ENCODE measurements at regions not wholly inside any gene's neighbourhood (a gene's known extent, or its start where the extent isn't known, plus 50 kb on each side); places are given as distances from the start of the nearest gene placed in this dataset.
"Not testable (repeated sequence)": the region's sequence is repeated elsewhere in the genome, so short reads cannot be mapped to it uniquely, and the experiment has no call there.

GRCh38 chr21:32921632-32922230 lies 104.0 kb upstream of the OLIG2 start:
- Mint-ChIP-seq H3K36me3 (no peaks in the 10 kb centered on the region), H3K4me3 (no peak overlapping the region), H3K9me3 (peaks cover 36% of the 10 kb centered on the region), H3K4me1 (no peaks in the 10 kb centered on the region), H3K27ac (no peak overlapping the region), H3K27me3 (ENCODE audit: low read depth) (peaks cover 10% of the 10 kb centered on the region)
- no peak for DNase-seq (ENCODE audit: low spot score in 2 of 2, unreplicated experiment in 2 of 2)
- TF ChIP-seq, protein P1, sequence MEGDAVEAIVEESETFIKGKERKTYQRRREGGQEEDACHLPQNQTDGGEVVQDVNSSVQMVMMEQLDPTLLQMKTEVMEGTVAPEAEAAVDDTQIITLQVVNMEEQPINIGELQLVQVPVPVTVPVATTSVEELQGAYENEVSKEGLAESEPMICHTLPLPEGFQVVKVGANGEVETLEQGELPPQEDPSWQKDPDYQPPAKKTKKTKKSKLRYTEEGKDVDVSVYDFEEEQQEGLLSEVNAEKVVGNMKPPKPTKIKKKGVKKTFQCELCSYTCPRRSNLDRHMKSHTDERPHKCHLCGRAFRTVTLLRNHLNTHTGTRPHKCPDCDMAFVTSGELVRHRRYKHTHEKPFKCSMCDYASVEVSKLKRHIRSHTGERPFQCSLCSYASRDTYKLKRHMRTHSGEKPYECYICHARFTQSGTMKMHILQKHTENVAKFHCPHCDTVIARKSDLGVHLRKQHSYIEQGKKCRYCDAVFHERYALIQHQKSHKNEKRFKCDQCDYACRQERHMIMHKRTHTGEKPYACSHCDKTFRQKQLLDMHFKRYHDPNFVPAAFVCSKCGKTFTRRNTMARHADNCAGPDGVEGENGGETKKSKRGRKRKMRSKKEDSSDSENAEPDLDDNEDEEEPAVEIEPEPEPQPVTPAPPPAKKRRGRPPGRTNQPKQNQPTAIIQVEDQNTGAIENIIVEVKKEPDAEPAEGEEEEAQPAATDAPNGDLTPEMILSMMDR (IDR thresholded peaks at IDR 0.05; ENCODE audit: unreplicated experiment): peak; percentile 19

GRCh38 chr21:32925098-32925497 lies 100.6 kb upstream of the OLIG2 start:
- DNase-seq (ENCODE audit: low spot score in 2 of 2, unreplicated experiment in 2 of 2): no peak

GRCh38 chr21:32929633-32930038 lies 96.1 kb upstream of the OLIG2 start:
- DNase-seq (ENCODE audit: low spot score in 2 of 2, unreplicated experiment in 2 of 2): no peak
- TF ChIP-seq, protein P1 (IDR thresholded peaks at IDR 0.05; ENCODE audit: unreplicated experiment): no peak
- Mint-ChIP-seq H3K36me3 (no peaks in the 10 kb centered on the region), H3K27me3 (ENCODE audit: low read depth) (peaks cover 6% of the 10 kb centered on the region), H3K27ac (no peak overlapping the region), H3K4me3 (no peak overlapping the region), H3K9me3 (peaks cover 13% of the 10 kb centered on the region), H3K4me1 (no peaks in the 10 kb centered on the region)

More at GRCh38 chr21:32925098-32925497, 100.6 kb upstream of the OLIG2 start:
- Mint-ChIP-seq H3K27me3 (ENCODE audit: low read depth) (peaks cover 11% of the 10 kb centered on the region), H3K27ac (no peak overlapping the region), H3K9me3 (peaks cover 36% of the 10 kb centered on the region), H3K36me3 (no peaks in the 10 kb centered on the region), H3K4me1 (no peaks in the 10 kb centered on the region), H3K4me3 (no peak overlapping the region)
- TF ChIP-seq, protein P1 (IDR thresholded peaks at IDR 0.05; ENCODE audit: unreplicated experiment): no peak

DNA sequence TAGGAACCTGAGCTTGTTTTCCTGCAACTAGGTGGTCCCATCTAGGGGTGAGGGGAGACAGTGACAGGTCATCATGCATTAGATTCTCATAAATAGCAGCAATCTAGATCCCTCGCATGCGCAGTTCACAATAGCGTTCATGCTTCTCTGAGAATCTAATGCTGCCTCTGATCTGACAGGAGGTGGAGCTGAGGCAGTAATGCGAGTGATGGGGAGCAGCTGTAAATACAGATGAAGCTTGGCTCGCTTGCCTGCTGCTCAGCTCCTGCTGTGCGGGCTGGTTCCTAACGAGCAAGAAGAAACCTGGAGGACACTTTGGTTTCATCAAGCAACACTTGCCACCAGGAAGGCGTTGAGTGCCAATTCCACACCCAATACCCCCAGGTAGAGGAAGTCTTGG lies 95.1 kb upstream of the OLIG2 start:
- H3K9me3 Mint-ChIP-seq: peaks cover 5% of the 10 kb centered on the region
- TF ChIP-seq, protein P1 (IDR thresholded peaks at IDR 0.05; ENCODE audit: unreplicated experiment): no peak
- no peak overlapping the region for H3K27ac Mint-ChIP-seq
- H3K27me3 Mint-ChIP-seq (ENCODE audit: low read depth): peaks cover 6% of the 10 kb centered on the region
- H3K36me3 Mint-ChIP-seq: no peaks in the 10 kb centered on the region
- no peak for DNase-seq (ENCODE audit: low spot score in 2 of 2, unreplicated experiment in 2 of 2)
- H3K4me3 Mint-ChIP-seq: no peak overlapping the region
- no peaks in the 10 kb centered on the region for H3K4me1 Mint-ChIP-seq

DNA sequence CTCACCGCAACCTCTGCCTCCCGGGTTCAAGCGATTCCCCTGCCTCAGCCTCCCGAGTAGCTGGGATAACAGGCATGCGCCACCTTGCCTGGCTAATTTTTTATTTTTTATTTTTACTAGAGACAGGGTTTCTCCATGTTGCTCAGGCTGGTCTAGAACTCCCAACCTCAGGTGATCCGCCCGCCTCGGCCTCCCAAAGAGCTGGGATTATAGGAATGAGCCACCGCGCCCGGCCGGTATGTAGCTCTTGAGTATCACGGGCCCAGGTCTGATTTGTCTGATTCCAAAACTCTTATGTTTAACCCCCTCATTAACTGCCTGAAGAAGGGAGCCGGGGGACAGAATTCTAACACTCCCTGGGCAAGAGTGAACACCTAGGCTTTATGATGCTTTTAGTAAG lies 91.7 kb upstream of the OLIG2 start:
- H3K4me3 Mint-ChIP-seq; DNase-seq (ENCODE audit: low spot score in 2 of 2, unreplicated experiment in 2 of 2); H3K27ac Mint-ChIP-seq; H3K9me3 Mint-ChIP-seq; H3K4me1 Mint-ChIP-seq; H3K36me3 Mint-ChIP-seq; H3K27me3 Mint-ChIP-seq (ENCODE audit: low read depth): not testable (repeated sequence)

DNA sequence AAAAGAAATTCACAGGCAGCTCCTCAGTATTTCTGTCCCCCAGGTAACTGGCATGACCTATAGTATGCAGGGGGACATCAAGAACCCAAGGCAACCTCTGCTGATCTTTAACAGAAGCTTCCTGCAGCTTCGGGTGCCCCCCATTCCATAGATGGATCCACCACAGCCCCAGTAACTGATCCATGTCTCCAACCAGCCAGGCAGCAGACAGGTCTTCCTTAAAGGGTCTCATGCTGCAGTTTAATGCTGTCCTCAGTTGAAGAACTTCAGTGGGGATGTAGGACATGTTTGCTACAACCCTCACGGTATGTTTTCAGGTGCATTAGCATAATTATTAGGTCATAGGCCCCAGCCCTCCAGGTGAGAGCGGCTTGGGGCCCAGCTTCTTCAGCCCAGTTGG lies 90.9 kb upstream of the OLIG2 start:
- H3K4me3 Mint-ChIP-seq: no peak overlapping the region
- H3K4me1 Mint-ChIP-seq: no peaks in the 10 kb centered on the region
- no peak overlapping the region for H3K27ac Mint-ChIP-seq
- no peaks in the 10 kb centered on the region for H3K36me3 Mint-ChIP-seq
- H3K9me3 Mint-ChIP-seq: no peaks in the 10 kb centered on the region
- peaks cover 2% of the 10 kb centered on the region for H3K27me3 Mint-ChIP-seq (ENCODE audit: low read depth)
- DNase-seq (ENCODE audit: low spot score in 2 of 2, unreplicated experiment in 2 of 2): no peak
- TF ChIP-seq, protein P1 (IDR thresholded peaks at IDR 0.05; ENCODE audit: unreplicated experiment): no peak

Measured in mesothelial cell of epicardium (in vitro differentiated cells).